ENCODE measurements at regions not wholly inside any gene's neighbourhood (a gene's known extent, or its start where the extent isn't known, plus 50 kb on each side); places are given as distances from the start of the nearest gene placed in this dataset.

GRCh38 chr17:51500454-51500853 is 240.1 kb downstream of the UTP18 start:
- no peak overlapping the region for H2AFZ ChIP-seq (ENCODE audit: low read length)
- no peaks in the 10 kb centered on the region for H4K20me1 ChIP-seq (ENCODE audit: insufficient read depth, low read length)
- H3K36me3 ChIP-seq (ENCODE audit: insufficient read depth, low read length) = no peaks in the 10 kb centered on the region
- H3K9ac ChIP-seq (ENCODE audit: low read length) = no peak overlapping the region
- no peak overlapping the region for H3K4me2 ChIP-seq (ENCODE audit: low read length)
- TF ChIP-seq CTCF (IDR thresholded peaks at IDR 0.05; ENCODE audit: low read length) (no peak), EZH2 (IDR thresholded peaks at IDR 0.05; ENCODE audit: borderline replicate concordance, low read length) (no peak)
- H3K4me3 ChIP-seq (ENCODE audit: low read depth, low read length, poor library complexity, severe bottlenecking) = no peak overlapping the region
- H3K9me3 ChIP-seq (ENCODE audit: low read length) = no peaks in the 10 kb centered on the region
- H3K27ac ChIP-seq (ENCODE audit: low read depth, low read length, poor library complexity, severe bottlenecking) = no peak overlapping the region
- no peaks in the 10 kb centered on the region for H3K9me2 ChIP-seq (ENCODE audit: low read depth, low read length)
- no peaks in the 10 kb centered on the region for H3F3A ChIP-seq (ENCODE audit: insufficient read depth, low read length)
- 0 out of 2 replicates have a peak, but pooled peaks cover under 1% of the 10 kb centered on the region for H3K27me3 ChIP-seq (ENCODE audit: insufficient read depth, low read length)
- H3K79me2 ChIP-seq (ENCODE audit: insufficient read depth, low read length) = no peaks in the 10 kb centered on the region
- no peaks in the 10 kb centered on the region for H3K4me1 ChIP-seq (ENCODE audit: insufficient read depth, low read length, severe bottlenecking)

- no peaks in the 10 kb centered on the region for H3K36me3 ChIP-seq (ENCODE audit: insufficient read depth, low read length)
- no peaks in the 10 kb centered on the region for H3K4me1 ChIP-seq (ENCODE audit: insufficient read depth, low read length, severe bottlenecking)
- H2AFZ ChIP-seq (ENCODE audit: low read length) = no peak overlapping the region
- no peak overlapping the region for H3K9ac ChIP-seq (ENCODE audit: low read length)
- H3K27me3 ChIP-seq (ENCODE audit: insufficient read depth, low read length) = 0 out of 2 replicates have a peak, but pooled peaks cover 3% of the 10 kb centered on the region
- H3K79me2 ChIP-seq (ENCODE audit: insufficient read depth, low read length) = no peaks in the 10 kb centered on the region
- H3K4me2 ChIP-seq (ENCODE audit: low read length) = no peak overlapping the region
- no peaks in the 10 kb centered on the region for H3K9me3 ChIP-seq (ENCODE audit: low read length)
- no peaks in the 10 kb centered on the region for H3F3A ChIP-seq (ENCODE audit: insufficient read depth, low read length)
- H4K20me1 ChIP-seq (ENCODE audit: insufficient read depth, low read length) = no peaks in the 10 kb centered on the region
- no peak for TF ChIP-seq CTCF (IDR thresholded peaks at IDR 0.05; ENCODE audit: low read length)
- no peak for TF ChIP-seq EZH2 (IDR thresholded peaks at IDR 0.05; ENCODE audit: borderline replicate concordance, low read length)
- H3K27ac ChIP-seq (ENCODE audit: low read depth, low read length, poor library complexity, severe bottlenecking) = no peak overlapping the region
- no peak overlapping the region for H3K4me3 ChIP-seq (ENCODE audit: low read depth, low read length, poor library complexity, severe bottlenecking)
- H3K9me2 ChIP-seq (ENCODE audit: low read depth, low read length) = no peaks in the 10 kb centered on the region
Measured at GRCh38 chr17:51505450-51505849, 245.1 kb downstream of the UTP18 start.

GRCh38 chr17:51507444-51507843 is 247.1 kb downstream of the UTP18 start:
- H3K4me3 ChIP-seq (ENCODE audit: low read depth, low read length, poor library complexity, severe bottlenecking) = no peak overlapping the region
- no peaks in the 10 kb centered on the region for H3K79me2 ChIP-seq (ENCODE audit: insufficient read depth, low read length)
- TF ChIP-seq CTCF (IDR thresholded peaks at IDR 0.05; ENCODE audit: low read length) (no peak), EZH2 (IDR thresholded peaks at IDR 0.05; ENCODE audit: borderline replicate concordance, low read length) (no peak)
- H3K27ac ChIP-seq (ENCODE audit: low read depth, low read length, poor library complexity, severe bottlenecking) = no peak overlapping the region
- no peaks in the 10 kb centered on the region for H3F3A ChIP-seq (ENCODE audit: insufficient read depth, low read length)
- H4K20me1 ChIP-seq (ENCODE audit: insufficient read depth, low read length) = no peaks in the 10 kb centered on the region
- H3K9me2 ChIP-seq (ENCODE audit: low read depth, low read length) = no peaks in the 10 kb centered on the region
- H3K27me3 ChIP-seq (ENCODE audit: insufficient read depth, low read length) = 0 out of 2 replicates have a peak, but pooled peaks cover 3% of the 10 kb centered on the region
- no peak overlapping the region for H2AFZ ChIP-seq (ENCODE audit: low read length)
- no peak overlapping the region for H3K4me2 ChIP-seq (ENCODE audit: low read length)
- no peaks in the 10 kb centered on the region for H3K36me3 ChIP-seq (ENCODE audit: insufficient read depth, low read length)
- no peaks in the 10 kb centered on the region for H3K9me3 ChIP-seq (ENCODE audit: low read length)
- no peaks in the 10 kb centered on the region for H3K4me1 ChIP-seq (ENCODE audit: insufficient read depth, low read length, severe bottlenecking)
- no peak overlapping the region for H3K9ac ChIP-seq (ENCODE audit: low read length)
